ENCODE measurements at regions not wholly inside any gene's neighbourhood (a gene's known extent, or its start where the extent isn't known, plus 50 kb on each side); places are given as distances from the start of the nearest gene placed in this dataset.

GRCh38 chr7:85699482-85699881 is 512.6 kb upstream of the SEMA3D start:
- TF ChIP-seq CTCF (IDR thresholded peaks at IDR 0.05) = no peak
- no peak for TF ChIP-seq POLR2A (IDR thresholded peaks at IDR 0.05)

All from lower leg skin (tissue), 3 donors.